Tibial nerve (tissue), 4 donors: ENCODE measurements at regions not wholly inside any gene's neighbourhood (a gene's known extent, or its start where the extent isn't known, plus 50 kb on each side); places are given as distances from the start of the nearest gene placed in this dataset.
"Not testable (repeated sequence)": the region's sequence is repeated elsewhere in the genome, so short reads cannot be mapped to it uniquely, and the experiment has no call there.

Experiments used
- DNase-seq, 2 donors: peaks; one replicate each; pipeline ENCODE4 v3.0.0-alpha.2; 2019; ENCODE audit warnings: low spot score in 2 of 2
- H3K27ac ChIP-seq, 4 donors: fragments of 200-600 bp; sonication (generic) in 3 of 4; one replicate each; pipeline ENCODE4 v1.5.1; 2017 to 2019; ENCODE audit warnings: mild to moderate bottlenecking in 1 of 4
- H3K27me3 ChIP-seq, 2 donors: fragments of 200-600 bp; sonication (generic) in 1 of 2; one replicate each; pipeline versions ENCODE4 v1.5.1 to v1.6.0; 2017 to 2019
- H3K36me3 ChIP-seq, 3 donors: fragments of 200-600 bp; sonication (generic); one replicate each; pipeline ENCODE4 v1.5.1; 2018 to 2019
- H3K4me1 ChIP-seq, 4 donors: fragments of 200-600 bp; sonication (generic) in 3 of 4; one replicate each; pipeline ENCODE4 v1.5.1; 2017 to 2019
- H3K4me3 ChIP-seq, 4 donors: fragments of 200-600 bp; sonication (generic) in 3 of 4; one replicate each; pipeline ENCODE4 v1.5.1; 2017 to 2019; ENCODE audit warnings: mild to moderate bottlenecking in 1 of 4, moderate library complexity in 1 of 4
- H3K9me3 ChIP-seq, 4 donors: fragments of 200-600 bp; sonication (generic) in 3 of 4; one replicate each; pipeline ENCODE4 v1.5.1; 2017 to 2019
- CTCF ChIP-seq, 5 experiments: fragments of 200-600 bp in 3 of 5; fragments of 450-650 bp in 2 of 5; sonication (generic) in 3 of 5; IDR thresholded peaks; one replicate each; pipeline ENCODE4 v1.5.1; 2016 to 2019; ENCODE audit warnings: antibody characterized with exemption in 5 of 5, mild to moderate bottlenecking in 3 of 5, moderate library complexity in 2 of 5
- EP300 ChIP-seq, 2 donors: sonication (generic); formaldehyde crosslinking; IDR thresholded peaks; one replicate each; pipeline ENCODE4 v1.6.1; 2017; ENCODE audit warnings: antibody characterized with exemption in 2 of 2, mild to moderate bottlenecking in 1 of 2
- POLR2A ChIP-seq, 2 donors: fragments of 450-650 bp; IDR thresholded peaks; one replicate each; pipeline ENCODE4 v1.6.1; 2017; ENCODE audit warnings: antibody characterized with exemption in 2 of 2, mild to moderate bottlenecking in 2 of 2, moderate library complexity in 2 of 2
- WGBS, 2 donors: methylation state at CpG; one replicate each; pipeline ENCODE4 v1.1.5; 2018; 5-methylcytosine and 5-hydroxymethylcytosine counted together

GRCh38 chr2:196516564-196516963 lies 123.0 kb upstream of the CCDC150 start:
- no peaks in the 10 kb centered on the region for H3K27me3 ChIP-seq
- WGBS, 2 donors: 78 to 80% methylated on average over 4 of the region's 4 CpGs
- no peaks in the 10 kb centered on the region for H3K9me3 ChIP-seq
- no peak for DNase-seq
- no peaks in the 10 kb centered on the region for H3K4me1 ChIP-seq
- H3K27ac ChIP-seq: no peak overlapping the region
- no peak overlapping the region for H3K4me3 ChIP-seq
- no peaks in the 10 kb centered on the region for H3K36me3 ChIP-seq
- TF ChIP-seq POLR2A (IDR thresholded peaks at IDR 0.05) (no peak), EP300 (IDR thresholded peaks at IDR 0.05) (no peak), CTCF (IDR thresholded peaks at IDR 0.05) (no peak)

GRCh38 chr2:196520605-196521004 lies 118.9 kb upstream of the CCDC150 start:
- Histone ChIP-seq H3K27ac (no peak overlapping the region), H3K4me3 (no peak overlapping the region), H3K36me3 (no peaks in the 10 kb centered on the region), H3K9me3 (no peaks in the 10 kb centered on the region), H3K27me3 (no peaks in the 10 kb centered on the region), H3K4me1 (no peaks in the 10 kb centered on the region)
- no peak for TF ChIP-seq CTCF (IDR thresholded peaks at IDR 0.05)
- no peak for TF ChIP-seq EP300 (IDR thresholded peaks at IDR 0.05)
- no peak for TF ChIP-seq POLR2A (IDR thresholded peaks at IDR 0.05)
- 76 to 79% methylated on average over 4 of the region's 4 CpGs for WGBS, 2 donors
- no peak for DNase-seq

GRCh38 chr2:196526981-196527725 lies 112.4 kb upstream of the CCDC150 start:
- 93 to 94% methylated on average over 12 to 15 of the region's 28 CpGs for WGBS, 2 donors
- not testable (repeated sequence) for H3K9me3 ChIP-seq, H3K36me3 ChIP-seq

DNA sequence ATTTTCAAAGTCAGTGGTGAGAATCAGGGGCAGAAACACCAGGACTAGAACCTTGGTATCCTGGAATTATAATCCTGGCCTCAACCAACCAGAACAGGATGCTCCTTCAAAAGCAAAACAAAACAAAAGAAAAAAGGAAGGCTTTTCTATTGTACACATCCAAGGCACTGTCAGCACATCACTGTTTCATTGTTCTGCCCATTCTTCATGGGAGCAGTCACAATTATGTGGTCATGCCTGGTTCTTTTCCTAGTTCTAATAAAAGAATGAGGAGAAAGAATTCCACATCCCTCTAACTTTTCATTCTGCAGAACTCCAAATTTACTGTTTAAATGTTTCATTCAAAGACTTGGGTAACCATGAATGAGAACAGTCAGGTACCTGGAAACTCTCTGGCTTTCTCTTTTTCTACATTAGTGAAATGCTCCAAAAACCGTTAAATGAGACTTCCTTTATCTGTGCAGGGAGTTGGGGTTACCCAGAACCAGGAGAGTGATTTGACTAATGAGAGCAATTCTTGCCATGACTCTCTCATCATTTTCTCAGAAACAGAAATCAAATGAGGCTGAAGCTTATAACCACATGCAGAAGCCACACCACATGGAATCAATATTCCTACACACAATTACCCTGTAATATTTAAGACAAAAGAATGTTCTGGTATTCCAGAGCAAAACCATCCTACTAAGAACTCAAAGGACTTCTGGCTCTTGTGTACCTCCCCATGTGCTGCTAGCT lies 110.9 kb upstream of the CCDC150 start:
- no peak for DNase-seq
- Histone ChIP-seq H3K4me3 (no peak overlapping the region), H3K4me1 (no peaks in the 10 kb centered on the region), H3K9me3 (no peaks in the 10 kb centered on the region), H3K36me3 (no peaks in the 10 kb centered on the region), H3K27ac (no peak overlapping the region), H3K27me3 (no peaks in the 10 kb centered on the region)
- WGBS, 2 donors: 56 to 88% methylated on average over 1 of the region's 1 CpG
- no peak for TF ChIP-seq CTCF (IDR thresholded peaks at IDR 0.05)
- TF ChIP-seq EP300 (IDR thresholded peaks at IDR 0.05): no peak
- no peak for TF ChIP-seq POLR2A (IDR thresholded peaks at IDR 0.05)

More at GRCh38 chr2:196526981-196527725, 112.4 kb upstream of the CCDC150 start:
- H3K4me1 ChIP-seq, H3K27me3 ChIP-seq, H3K4me3 ChIP-seq, H3K27ac ChIP-seq, DNase-seq: not testable (repeated sequence)

DNA sequence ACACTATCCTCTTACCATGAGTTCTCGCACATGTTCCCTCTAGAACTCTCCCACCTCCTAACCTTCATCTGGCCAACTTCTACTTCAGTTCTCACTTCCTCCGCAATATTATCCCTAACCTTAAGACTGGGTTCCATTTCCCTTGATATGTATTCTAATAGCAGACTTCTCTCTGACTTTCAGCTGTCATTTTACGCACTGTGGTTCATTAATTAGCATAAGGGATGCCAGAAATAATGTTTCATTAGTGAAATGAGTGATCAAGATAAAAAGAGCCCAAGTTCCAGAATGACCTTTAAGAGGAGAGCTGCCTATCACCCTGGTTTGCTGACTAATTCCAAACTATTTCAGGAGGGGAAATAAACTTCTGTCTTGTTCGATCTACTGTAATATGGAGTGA lies 108.6 kb upstream of the CCDC150 start:
- WGBS, 2 donors: 96 to 99% methylated on average over 4 of the region's 4 CpGs
- no peaks in the 10 kb centered on the region for H3K9me3 ChIP-seq
- H3K27ac ChIP-seq: no peak overlapping the region
- H3K36me3 ChIP-seq: no peaks in the 10 kb centered on the region
- H3K4me1 ChIP-seq: no peaks in the 10 kb centered on the region
- H3K27me3 ChIP-seq: no peaks in the 10 kb centered on the region
- no peak for DNase-seq
- no peak for TF ChIP-seq POLR2A (IDR thresholded peaks at IDR 0.05)
- no peak for TF ChIP-seq EP300 (IDR thresholded peaks at IDR 0.05)
- no peak overlapping the region for H3K4me3 ChIP-seq

- Histone ChIP-seq H3K4me1 (no peaks in the 10 kb centered on the region), H3K27ac (no peak overlapping the region), H3K36me3 (no peaks in the 10 kb centered on the region), H3K27me3 (no peaks in the 10 kb centered on the region), H3K9me3 (no peaks in the 10 kb centered on the region), H3K4me3 (no peak overlapping the region)
- 70 to 76% methylated on average over 3 of the region's 3 CpGs for WGBS, 2 donors
- TF ChIP-seq POLR2A (IDR thresholded peaks at IDR 0.05) (no peak), EP300 (IDR thresholded peaks at IDR 0.05) (no peak), CTCF (IDR thresholded peaks at IDR 0.05) (no peak)
- DNase-seq: no peak
These were observed 105.6 kb upstream of the CCDC150 start for GRCh38 chr2:196533772-196534397.
